ENCODE measurements at regions not wholly inside any gene's neighbourhood (a gene's known extent, or its start where the extent isn't known, plus 50 kb on each side); places are given as distances from the start of the nearest gene placed in this dataset.

DNA sequence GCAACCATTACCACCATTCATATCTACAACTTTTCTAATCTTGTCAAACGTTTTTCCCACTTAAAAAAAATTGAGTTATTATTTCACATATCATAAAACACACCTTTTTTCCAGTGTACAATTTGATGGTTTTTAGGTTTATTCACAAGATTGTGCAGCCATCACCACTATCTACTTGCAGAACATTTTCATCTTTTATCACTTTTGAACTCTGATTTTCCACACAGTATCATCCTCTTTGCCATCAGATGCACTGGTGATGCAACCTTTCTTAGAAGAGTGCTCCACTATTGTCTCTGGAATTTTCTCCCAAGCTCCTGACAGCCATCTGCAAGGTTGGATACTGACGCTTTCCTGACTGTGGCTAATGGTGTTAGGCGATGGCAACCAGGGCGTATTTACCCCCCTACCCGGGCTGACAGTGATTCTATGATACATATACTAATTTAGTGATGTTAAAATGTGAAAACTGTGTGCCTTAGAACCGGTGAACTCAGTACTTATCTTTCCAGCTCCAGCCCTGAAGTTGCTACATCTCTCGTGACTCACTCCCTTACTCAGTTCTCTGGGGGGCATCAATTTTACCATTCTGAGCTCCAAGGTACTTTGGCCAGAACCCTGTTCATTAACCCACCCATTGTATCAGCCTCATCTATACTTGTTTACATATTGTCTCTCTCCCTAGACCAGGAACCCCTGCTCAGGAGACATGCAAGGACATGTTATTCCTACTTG lies 105.4 kb upstream of the SPRED2 start:
- DNase-seq: no peak

DNA sequence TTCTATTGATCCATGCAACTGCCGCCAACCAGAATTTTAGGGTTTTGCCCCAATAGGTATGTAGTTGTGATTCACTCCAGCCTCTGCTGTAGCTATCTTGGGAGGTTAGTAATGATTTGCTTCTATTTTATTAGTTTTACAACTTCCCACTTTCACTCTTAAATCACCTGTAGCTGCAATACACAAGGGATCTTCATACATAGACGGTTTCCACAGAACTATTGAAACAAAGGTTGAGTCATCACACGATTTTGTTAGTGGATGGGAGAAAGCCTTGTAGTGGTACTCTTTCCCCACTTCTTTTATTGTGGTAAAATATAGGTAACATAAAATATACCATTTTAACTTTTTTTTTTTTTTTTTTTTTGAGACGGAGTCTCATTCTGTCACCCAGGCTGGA lies 104.2 kb upstream of the SPRED2 start:
- DNase-seq: no peak

DNA sequence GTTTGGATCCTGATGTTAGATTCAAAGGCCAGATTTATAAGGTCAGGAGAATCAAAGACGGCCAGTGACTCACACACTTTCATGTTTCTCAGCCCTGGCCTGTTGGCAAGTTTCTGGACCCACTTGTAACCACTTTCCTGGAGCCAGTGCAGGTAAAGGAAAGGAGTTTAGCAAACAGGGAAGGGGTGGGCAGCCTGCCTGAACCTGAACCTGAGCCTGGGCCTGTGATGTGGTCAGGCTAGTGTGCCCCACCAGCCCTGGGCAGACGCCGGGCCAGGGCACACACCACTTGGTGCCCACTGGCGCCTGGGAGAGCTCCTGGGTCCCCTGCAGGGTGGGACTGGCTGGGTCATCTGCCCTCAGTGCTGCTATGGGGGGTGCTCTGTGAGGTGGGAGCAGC lies 100.5 kb upstream of the SPRED2 start:
- DNase-seq: no peak

DNA sequence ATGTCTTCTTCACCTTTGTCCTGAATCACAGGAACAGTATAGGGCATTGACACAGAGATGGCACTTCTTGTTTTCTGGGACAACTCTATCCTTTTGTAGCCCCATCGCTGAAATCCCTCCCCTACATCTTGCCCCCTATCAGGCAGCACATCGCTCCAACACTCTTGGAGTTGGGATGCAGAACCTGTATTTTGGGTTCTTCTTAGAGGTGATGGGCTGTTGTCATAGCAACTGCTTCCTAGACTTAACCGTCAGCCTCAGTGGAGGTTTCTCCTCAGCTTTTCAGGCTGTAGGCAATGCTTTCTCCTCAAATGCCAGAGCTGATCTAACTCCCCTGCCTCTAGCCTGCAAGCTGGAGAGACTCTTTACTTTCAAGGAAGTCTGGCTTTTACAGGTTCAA lies 99.9 kb upstream of the SPRED2 start:
- no peak for DNase-seq

DNA sequence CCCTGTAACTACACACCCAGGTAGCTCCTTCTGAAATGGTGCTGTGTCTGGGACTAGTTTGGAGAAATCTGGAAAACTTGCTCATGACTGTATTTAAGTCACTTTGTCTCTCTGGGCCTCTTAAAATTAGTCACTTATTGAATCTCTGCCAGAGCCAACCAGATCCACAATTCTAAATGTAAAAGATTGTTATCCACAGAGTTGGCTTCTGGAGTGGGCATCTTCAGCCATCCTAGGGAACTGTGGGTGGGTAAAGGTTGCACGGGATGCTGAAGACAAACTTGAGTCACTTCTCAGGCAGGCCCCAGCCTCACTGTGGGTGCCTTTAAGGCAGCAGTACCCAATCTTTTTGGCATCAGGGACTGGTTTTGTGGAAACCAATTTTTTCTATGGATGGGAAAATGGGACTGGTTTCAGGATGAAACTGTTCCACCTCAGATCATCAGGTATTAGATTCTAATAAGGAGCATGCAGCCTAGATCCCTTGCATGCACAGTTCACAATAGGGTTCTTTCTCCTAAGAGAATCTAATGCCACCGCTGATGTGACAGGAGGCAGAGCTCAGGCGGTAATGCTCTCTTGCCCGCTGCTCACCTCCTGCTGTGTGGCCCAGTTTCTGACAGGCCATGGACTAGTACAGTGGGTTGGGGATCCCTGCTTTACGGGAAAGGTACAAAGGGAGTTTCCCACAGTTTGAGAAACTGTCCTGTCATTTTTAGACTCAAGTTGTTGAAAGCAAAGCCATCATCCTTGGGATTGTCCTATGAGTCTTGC lies 98.3 kb upstream of the SPRED2 start:
- no peak for DNase-seq

DNA sequence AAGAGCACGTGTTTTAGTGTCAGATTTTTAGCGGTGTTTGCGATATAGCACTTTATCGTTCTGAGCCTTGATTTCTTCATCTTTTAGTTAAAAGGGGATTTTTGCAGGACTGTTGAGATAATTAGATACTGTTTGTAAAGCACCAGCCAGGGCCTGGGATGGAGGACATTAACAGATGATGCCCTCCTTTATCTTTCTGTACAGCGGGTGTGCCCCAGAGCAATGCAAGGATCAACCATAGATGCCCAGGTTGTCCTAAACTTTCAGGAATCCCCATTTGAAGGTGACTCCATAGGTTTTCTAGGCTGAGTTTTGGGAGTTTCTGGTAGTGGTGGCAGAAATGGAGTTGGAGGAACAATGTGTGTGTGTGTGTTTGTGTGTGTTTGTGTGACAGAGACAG lies 97.0 kb upstream of the SPRED2 start:
- DNase-seq: no peak

DNA sequence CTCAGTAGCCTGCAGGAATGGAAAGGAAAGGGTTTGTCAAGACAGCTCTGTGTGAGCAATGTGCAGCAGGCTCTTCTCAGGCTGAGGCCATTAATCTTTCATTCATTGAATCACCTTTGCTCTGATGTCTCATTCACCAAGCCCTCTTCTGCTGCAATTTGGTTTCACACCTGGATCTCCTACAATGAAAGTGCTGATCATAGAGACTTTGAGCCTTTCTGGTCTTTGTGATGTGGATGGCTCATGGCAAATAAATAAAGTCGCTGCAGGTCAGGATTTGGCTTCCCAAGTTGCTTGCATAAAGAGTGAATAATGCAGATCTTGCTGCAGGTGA lies 95.8 kb upstream of the SPRED2 start:
- no peak for DNase-seq

DNA sequence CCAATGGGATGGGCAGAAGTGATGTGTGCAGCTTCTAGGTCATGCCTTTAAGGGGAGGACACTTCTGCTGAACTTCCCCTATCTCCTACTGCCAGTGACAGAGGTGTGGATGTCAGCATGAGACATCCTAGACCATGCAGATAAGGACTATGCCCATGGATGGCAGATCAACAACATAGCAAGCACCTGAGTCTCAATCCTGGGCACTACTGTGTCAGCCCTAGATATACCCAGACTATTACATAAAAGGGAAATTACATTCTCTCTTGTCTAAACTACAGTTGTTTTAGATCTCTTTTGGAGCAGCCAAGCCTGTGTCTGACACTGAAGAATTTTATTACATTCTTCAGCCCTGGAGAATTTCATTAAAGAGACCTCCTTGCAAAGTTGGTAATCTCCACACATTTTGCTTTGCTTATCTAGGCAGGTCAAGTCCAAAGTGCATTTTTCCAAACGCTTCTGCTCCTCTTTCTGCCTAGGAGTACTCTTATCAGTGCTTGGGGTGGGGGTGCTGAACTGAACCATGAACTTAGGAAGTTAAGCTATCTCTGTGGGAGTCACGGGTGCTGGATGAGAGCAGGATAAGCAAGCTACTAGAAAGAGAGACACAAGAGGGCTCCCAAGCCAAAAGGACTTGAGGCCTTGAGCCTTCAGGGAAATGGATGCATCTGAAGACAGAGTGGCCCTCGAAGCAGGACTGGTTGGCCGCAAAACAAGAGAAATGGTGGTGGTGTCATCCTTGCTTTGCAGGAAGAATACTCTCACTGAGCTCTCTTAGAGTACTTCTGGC lies 95.2 kb upstream of the SPRED2 start:
- DNase-seq: no peak

DNA sequence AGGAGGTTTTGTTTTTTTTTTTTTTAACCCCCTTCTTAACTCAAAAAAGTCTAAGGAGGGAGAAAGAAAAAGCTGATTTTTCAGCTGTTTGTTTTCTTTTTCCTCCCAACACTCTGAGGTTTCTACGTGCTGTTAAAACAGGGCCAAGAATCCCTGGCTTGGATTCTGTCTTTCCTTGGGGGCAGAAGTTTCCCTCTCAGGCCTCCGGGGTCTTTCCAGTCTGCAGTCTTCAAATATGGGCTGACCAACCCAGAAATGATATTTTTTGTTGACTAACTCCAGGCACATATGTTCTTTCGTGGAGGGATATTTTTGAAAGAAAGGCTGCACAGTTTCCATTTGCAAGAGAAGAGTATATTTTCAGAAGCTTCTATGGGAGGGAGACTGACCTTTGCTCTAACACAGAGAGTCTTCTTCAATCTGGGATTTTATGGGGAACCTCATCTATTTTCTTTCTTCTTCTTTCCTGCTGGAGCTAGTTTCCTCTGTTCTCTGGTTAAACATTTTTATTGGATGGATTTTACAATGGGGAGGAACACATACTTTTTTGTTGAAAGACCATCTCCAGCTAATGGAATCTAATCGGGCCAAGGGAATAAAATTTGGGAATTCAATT lies 93.3 kb upstream of the SPRED2 start:
- no peak for DNase-seq

DNA sequence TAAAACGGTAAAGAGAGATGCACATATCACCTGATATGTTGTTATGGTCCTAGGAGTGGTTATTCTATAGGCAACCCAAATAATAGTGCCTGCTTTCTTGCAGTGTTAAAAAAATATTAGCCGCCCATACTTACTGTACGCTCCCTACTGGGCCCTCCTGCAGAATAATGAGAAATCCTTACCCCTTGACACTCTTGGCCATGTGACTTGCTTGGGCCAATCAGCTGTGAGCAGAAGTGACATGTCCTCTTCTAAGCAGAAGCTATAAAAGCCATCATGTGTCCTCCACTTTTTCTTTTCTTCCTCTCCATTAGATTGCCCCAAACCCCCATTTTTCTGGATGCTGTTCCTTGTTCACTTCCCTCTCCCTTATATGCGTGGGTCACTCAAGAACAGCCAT lies 90.5 kb upstream of the SPRED2 start:
- DNase-seq: no peak

DNA sequence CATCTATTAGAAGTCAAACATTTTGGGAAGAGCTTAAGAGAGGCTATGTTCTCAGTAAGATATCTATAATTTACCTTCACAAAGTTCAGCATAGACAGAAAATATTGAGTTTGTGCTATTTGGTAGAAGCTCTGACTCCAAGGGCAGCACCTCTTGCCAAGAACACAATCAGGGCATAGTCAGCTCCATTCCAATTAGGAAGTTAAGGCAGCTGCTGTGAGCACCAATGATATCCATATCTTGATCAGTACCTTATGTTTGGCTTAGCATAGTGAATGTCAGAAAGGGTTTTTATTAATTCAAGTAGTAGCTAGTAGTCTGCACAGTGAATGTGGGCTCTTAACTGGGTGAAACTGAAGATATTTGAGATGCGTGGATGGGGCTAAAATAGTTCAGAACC lies 86.4 kb upstream of the SPRED2 start:
- DNase-seq: no peak

DNA sequence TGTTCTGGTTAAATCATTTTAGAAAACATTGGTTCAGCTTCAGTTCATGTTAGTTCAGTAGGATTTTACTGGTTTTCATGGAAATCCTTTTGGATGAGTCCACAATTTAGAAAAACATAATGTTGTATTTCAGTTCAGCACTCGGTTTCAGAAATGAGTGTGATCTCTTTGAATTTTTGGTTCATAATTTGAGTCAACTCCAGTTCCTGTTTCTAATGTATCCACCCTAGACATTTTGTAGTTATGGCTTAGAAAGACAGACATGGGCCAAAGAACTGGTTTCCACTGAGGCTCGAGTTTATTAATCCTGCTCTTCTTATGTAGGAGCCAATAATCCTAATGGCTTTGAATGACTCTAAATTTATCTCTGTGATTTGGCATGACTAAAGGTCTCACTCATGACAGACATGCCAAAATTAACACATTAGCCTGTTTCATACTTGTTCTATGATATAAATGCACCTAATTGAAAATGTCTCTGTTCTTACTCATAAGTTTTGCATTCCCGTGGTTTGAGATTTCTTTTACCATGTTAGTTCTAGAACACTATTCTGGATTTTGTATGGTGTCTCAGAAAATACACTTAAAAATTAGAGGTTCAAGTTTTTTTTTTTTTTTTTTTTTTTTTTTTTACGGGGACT lies 82.3 kb upstream of the SPRED2 start:
- DNase-seq: no peak

DNA sequence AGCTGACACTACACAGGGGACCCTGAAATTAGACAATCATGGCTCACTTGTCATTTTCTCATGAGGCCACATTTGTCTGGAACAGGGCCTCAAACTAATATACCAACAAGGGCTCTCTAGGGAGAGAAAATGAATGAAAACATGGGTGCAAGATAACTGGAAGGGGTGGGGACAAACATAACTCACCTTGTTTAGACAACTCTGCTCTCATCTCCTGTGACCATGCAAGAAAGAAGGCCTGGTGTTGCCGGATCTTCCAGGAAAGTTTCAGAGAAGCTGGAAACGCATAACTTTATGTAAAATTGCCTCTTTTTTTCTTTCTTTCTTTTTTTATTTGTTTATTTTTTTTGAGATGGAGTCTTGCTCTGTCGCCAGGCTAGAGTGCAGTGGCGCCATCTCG lies 80.4 kb upstream of the SPRED2 start:
- no peak for DNase-seq

DNA sequence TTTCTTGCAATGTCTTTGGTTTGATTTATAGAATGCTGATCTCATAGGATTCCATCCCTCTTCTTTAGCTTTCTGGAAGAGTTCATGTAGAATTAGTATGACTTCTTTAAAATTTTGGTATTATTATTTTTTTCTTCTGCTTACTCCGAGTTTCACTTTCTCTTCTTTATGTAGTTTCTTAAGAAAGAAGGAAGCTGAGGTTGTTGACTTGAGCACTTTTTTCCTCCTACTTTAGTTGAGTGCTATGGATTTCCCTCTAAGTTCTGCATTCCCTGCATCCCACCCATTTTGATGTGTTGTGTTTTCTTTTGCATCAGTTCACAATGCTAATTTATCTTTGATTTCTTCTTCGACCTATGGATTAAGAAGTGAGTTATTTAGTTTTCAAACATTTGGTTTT lies 78.9 kb upstream of the SPRED2 start:
- no peak for DNase-seq

DNA sequence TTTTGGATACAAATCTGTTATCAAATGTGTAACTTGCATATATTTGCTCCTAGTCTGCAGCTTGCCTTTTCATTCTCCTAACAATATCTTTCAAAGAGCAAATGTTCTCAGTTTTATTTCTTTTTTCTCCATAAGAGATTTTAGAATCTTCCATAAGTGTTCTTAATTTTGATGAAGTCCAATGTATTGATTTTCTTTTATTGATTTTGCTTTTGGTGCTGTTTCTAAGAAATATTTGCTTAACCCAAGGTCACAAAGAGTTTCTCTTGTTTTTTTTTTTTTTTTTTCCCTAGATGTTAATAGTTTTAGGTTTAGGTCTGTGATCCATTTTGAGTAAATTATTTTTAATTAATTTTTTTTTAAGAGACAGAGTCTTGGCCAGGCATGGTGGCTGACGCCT lies 75.8 kb upstream of the SPRED2 start:
- no peak for DNase-seq

DNA sequence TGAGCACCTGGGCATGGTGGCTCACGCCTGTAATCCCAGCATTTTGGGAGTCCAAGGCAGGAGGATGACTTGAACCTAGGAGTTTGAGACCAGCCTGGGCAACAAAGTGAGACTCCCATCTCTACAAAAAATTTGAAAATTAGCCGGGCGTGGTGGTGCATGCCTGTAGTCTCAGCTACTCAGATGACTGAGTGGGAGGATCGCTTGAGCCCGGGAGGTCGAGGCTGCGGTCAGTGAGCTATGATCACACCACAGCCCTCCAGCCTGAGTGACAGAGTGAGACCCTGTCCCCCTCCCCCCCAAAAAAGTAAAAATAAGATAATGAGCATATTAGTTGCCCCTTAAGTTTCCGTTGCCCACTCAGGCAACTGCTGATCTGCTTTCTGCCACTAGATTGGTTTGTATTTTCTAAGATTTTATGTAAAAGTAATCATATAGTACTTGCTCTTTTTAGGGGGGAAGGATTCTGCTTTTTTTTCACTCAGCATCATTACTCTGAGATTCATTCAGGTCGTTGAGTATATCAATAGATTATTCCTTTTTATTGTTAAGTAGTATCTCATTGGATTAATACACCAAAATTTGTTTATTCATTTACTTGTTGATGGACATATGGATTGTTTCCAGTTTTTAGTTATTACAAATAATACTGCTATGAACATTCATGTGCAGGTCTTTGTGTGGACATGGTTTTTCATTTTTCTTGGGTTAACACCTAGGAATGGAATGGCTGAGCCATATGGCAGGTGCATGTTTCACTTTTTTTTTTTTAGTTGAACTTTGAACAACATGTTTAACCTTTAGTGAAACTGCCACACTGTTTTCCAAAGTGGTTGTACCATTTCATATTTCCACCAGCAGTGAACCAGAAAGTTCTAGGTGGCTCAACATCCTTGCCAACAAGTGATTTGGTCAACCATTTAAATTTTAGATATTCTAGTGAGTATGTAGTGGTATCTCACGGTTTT lies 75.0 kb upstream of the SPRED2 start:
- DNase-seq: no peak

DNA sequence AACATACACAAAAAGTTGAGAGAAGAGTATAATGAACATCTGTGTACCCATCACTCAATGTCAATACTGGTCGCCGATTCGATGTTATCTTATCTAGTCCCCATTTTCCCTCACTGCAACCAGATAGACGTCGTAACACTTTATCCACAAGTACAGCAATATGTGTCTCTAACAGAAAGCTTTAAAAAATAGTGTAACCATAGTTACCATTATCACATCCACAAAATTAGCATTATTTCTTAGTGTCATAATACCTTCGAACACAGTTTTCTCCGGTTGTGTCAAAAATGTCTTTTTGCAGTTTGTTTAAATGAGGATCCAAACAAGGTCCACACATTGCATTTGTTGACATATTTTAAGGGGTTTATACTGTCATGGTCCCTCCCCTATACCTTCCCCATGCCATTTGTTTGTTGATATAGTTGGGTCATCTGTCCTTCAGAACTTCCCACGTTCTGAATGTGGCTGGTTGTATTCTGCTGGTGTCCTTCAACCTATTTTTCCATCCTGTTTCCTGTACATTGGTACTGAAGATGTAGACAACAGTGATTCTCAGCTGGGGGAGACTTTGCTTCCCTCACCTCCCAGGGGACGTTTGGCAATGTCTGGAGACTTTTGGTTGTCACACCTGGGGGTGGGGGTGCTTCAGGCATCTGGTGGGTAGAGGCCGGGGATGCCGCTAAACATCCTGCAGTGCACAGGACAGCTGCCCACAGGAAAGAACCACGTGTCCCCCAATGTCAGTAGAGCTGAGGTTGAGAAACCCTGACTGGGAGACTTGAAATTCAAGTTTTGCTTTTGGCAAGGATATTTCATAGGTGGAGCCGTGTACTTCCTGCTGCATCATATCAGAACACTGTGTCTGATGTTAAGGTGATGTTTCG lies 72.7 kb upstream of the SPRED2 start:
- DNase-seq: no peak

DNA sequence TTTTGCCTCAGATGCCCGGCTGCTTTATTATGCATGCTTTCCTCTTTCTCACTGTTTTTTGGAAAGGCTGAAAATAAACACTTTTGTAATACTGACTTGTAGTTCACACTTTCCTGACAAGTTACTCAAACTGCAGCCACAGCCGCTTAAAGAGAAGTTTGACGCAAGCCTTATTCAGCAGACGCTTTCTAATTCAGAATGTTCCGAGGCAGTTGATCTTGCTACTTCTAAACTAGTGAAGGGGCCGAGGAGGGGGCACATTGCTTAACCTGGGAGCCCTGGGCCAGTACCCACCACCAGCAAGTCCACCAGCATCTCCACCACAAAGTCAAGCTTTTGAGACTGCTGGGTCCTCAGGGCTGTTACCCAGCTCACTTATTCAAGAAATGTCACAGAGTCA lies 71.8 kb upstream of the SPRED2 start:
- DNase-seq: peak in 16 of 51 donors; percentile 5 to 37 (median 18)

DNA sequence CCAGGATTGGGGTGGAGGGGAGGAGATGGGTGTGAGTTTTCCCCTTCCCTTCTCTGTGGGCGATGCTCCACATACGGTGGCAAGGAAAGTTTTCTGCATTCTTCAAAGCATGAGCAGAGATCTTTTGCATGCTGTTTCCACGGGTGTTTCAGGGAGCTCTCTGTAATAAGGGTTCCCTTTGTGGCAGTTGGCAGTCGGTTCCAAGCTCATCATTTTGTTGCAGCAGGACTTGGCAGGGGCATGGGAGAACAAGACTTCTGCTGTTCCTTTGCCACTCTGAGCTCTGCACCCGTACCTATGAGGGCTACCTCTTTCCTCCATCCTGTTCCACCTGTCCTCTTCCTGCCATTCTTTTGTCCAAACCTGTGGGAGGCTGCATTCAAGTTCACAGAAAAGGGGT lies 71.3 kb upstream of the SPRED2 start:
- peak in 35 of 51 donors; percentile 2 to 69 (median 30) for DNase-seq

Measured in hypothalamus (tissue), 51 donors.